Uterus (tissue), 2 donors: ENCODE measurements at regions not wholly inside any gene's neighbourhood (a gene's known extent, or its start where the extent isn't known, plus 50 kb on each side); places are given as distances from the start of the nearest gene placed in this dataset.

Source experiments
- CTCF ChIP-seq, 4 experiments: fragments of 200-600 bp in 2 of 4; fragments of 450-650 bp in 2 of 4; sonication (generic) in 2 of 4; IDR thresholded peaks; one replicate each; pipeline ENCODE4 v1.5.1; 2016 to 2019; ENCODE audit warnings: antibody characterized with exemption in 4 of 4, mild to moderate bottlenecking in 2 of 4, moderate library complexity in 1 of 4
- POLR2A ChIP-seq, 2 donors: fragments of 450-650 bp; IDR thresholded peaks; one replicate each; pipeline ENCODE4 v1.6.1; 2016; ENCODE audit warnings: antibody characterized with exemption in 2 of 2, mild to moderate bottlenecking in 1 of 2, moderate library complexity in 1 of 2

- no peak for TF ChIP-seq CTCF (IDR thresholded peaks at IDR 0.05)
- no peak for TF ChIP-seq POLR2A (IDR thresholded peaks at IDR 0.05)
Measured at GRCh38 chr2:81403508-81403907, 1099.0 kb upstream of the LRRTM1 start.
